SW 1271 (cell line): ENCODE measurements at regions not wholly inside any gene's neighbourhood (a gene's known extent, or its start where the extent isn't known, plus 50 kb on each side); places are given as distances from the start of the nearest gene placed in this dataset.
A peak's percentile ranks its signal among the peaks of the same experiment; 100 is the strongest.

ENCODE experiments used
- DNase-seq, 2 experiments: peaks; one replicate each; lab custom pipeline; 2025; lab: John Stamatoyannopoulos, UW

GRCh38 chr6:141164042-141164743 is 968.5 kb upstream of the GJE1 start:
- no peak for DNase-seq

- DNase-seq = no peak
Observed at GRCh38 chr6:141163107-141163506, 969.6 kb upstream of the GJE1 start.

- DNase-seq = no peak
Observed at GRCh38 chr6:141158740-141159139, 974.0 kb upstream of the GJE1 start.

- no peak for DNase-seq
Observed at GRCh38 chr6:141153563-141153962, 979.2 kb upstream of the GJE1 start.

- no peak for DNase-seq
Observed at GRCh38 chr6:141152951-141153350, 979.8 kb upstream of the GJE1 start.

- no peak for DNase-seq
Observed at GRCh38 chr6:141151710-141152417, 980.9 kb upstream of the GJE1 start.

- no peak for DNase-seq
Observed at GRCh38 chr6:141141870-141142269, 990.9 kb upstream of the GJE1 start.

- no peak for DNase-seq
Observed at GRCh38 chr6:141140905-141141304, 991.8 kb upstream of the GJE1 start.

- DNase-seq = no peak
Observed at GRCh38 chr6:141139461-141139860, 993.3 kb upstream of the GJE1 start.

- DNase-seq = no peak
Observed at GRCh38 chr6:141134723-141135122, 998.0 kb upstream of the GJE1 start.

GRCh38 chr6:141133836-141134235 is 998.9 kb upstream of the GJE1 start:
- no peak for DNase-seq

GRCh38 chr6:141133346-141133745 is 999.4 kb upstream of the GJE1 start:
- no peak for DNase-seq

GRCh38 chr6:141131616-141132015 is 1001.1 kb upstream of the GJE1 start:
- no peak for DNase-seq

- DNase-seq = no peak
Observed at GRCh38 chr6:141123497-141123896, 1009.2 kb upstream of the GJE1 start.

GRCh38 chr6:141123049-141123448 is 1009.7 kb upstream of the GJE1 start:
- no peak for DNase-seq

GRCh38 chr6:141118991-141119390 is 1013.7 kb upstream of the GJE1 start:
- DNase-seq = no peak

GRCh38 chr6:141117874-141118273 is 1014.9 kb upstream of the GJE1 start:
- DNase-seq = no peak

- no peak for DNase-seq
Observed at GRCh38 chr6:141110481-141110880, 1022.2 kb upstream of the GJE1 start.

GRCh38 chr6:141107591-141108160 is 1025.0 kb upstream of the GJE1 start:
- peak; percentile 30 to 41 for DNase-seq

GRCh38 chr6:141105481-141105880 is 1027.2 kb upstream of the GJE1 start:
- no peak for DNase-seq

GRCh38 chr6:141103246-141103645 is 1029.5 kb upstream of the GJE1 start:
- DNase-seq = no peak

- DNase-seq = no peak
Observed at GRCh38 chr6:141097471-141097870, 1035.3 kb upstream of the GJE1 start.

- no peak for DNase-seq
Observed at GRCh38 chr6:141095308-141095707, 1037.4 kb upstream of the GJE1 start.
